Lower lobe of right lung (tissue), 2 donors: ENCODE measurements at regions not wholly inside any gene's neighbourhood (a gene's known extent, or its start where the extent isn't known, plus 50 kb on each side); places are given as distances from the start of the nearest gene placed in this dataset.

Source experiments
- ATAC-seq, 2 donors: fragments of 200-7000 bp; cut with Tn5 transposase; one replicate each; pipeline ENCODE4 v1.9.1; 2020 to 2022; ENCODE audit warnings: mild to moderate bottlenecking in 2 of 2, moderate library complexity in 2 of 2
- DNase-seq: peaks from one replicate; pipeline ENCODE4 v3.0.0-alpha.2; 2020
- H3K27ac ChIP-seq: fragments of 200-600 bp; one replicate; pipeline ENCODE4 v1.8.0; 2022
- H3K27me3 ChIP-seq: fragments of 200-600 bp; one replicate; pipeline ENCODE4 v1.8.0; 2022; ENCODE audit warnings: low read depth
- H3K36me3 ChIP-seq: fragments of 200-600 bp; one replicate; pipeline ENCODE4 v1.8.0; 2022; ENCODE audit warnings: mild to moderate bottlenecking
- H3K4me1 ChIP-seq: fragments of 200-600 bp; one replicate; pipeline ENCODE4 v1.8.0; 2022
- H3K4me3 ChIP-seq: fragments of 200-600 bp; one replicate; pipeline ENCODE4 v1.8.0; 2022; ENCODE audit warnings: mild to moderate bottlenecking
- H3K9me3 ChIP-seq: fragments of 200-600 bp; one replicate; pipeline ENCODE4 v1.8.0; 2022
- intact Hi-C: fragments of 100-400 bp; cut with DNase I; formaldehyde crosslinking; loops from one replicate; pipeline ENCODE4 v1.11.0; 2022
- TF ChIP-seq, protein P1 (sequence below): fragments of 200-600 bp; IDR thresholded peaks from one replicate; pipeline ENCODE4 v1.8.0; 2022; ENCODE audit warnings: antibody characterized with exemption, mild to moderate bottlenecking
- donor health status: DM: no; HTN: yes; CAD: no; lungs with severe emphysema.

DNA sequence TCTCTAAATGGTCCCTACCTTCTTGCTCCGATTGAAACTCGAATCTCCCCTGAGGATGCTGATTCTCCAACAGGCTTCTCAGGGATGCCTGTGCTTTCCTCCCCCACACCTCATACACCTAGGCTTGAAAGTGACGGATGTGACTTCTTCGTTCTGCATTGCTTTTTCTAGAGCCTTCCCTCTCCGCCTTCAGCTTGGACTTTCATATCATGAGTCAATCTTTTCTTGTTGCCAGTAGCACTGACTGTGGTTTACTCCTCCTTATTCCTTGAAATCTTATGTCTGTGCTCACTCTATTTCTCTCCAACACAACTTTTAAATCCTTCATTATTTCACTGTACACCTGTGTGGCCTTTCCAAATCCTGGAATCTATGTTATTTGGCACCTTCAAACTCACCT is 451.4 kb downstream of the TMX3 start:
- H3K4me1 ChIP-seq: no peaks in the 10 kb centered on the region
- no peak overlapping the region for H3K27ac ChIP-seq
- H3K9me3 ChIP-seq: no peaks in the 10 kb centered on the region
- TF ChIP-seq, protein P1, sequence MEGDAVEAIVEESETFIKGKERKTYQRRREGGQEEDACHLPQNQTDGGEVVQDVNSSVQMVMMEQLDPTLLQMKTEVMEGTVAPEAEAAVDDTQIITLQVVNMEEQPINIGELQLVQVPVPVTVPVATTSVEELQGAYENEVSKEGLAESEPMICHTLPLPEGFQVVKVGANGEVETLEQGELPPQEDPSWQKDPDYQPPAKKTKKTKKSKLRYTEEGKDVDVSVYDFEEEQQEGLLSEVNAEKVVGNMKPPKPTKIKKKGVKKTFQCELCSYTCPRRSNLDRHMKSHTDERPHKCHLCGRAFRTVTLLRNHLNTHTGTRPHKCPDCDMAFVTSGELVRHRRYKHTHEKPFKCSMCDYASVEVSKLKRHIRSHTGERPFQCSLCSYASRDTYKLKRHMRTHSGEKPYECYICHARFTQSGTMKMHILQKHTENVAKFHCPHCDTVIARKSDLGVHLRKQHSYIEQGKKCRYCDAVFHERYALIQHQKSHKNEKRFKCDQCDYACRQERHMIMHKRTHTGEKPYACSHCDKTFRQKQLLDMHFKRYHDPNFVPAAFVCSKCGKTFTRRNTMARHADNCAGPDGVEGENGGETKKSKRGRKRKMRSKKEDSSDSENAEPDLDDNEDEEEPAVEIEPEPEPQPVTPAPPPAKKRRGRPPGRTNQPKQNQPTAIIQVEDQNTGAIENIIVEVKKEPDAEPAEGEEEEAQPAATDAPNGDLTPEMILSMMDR: no peak
- intact Hi-C loops: no loop called here
- no peaks in the 10 kb centered on the region for H3K36me3 ChIP-seq
- no peaks in the 10 kb centered on the region for H3K27me3 ChIP-seq
- no peak overlapping the region for H3K4me3 ChIP-seq
- DNase-seq (no peak), ATAC-seq (no peak)

DNA sequence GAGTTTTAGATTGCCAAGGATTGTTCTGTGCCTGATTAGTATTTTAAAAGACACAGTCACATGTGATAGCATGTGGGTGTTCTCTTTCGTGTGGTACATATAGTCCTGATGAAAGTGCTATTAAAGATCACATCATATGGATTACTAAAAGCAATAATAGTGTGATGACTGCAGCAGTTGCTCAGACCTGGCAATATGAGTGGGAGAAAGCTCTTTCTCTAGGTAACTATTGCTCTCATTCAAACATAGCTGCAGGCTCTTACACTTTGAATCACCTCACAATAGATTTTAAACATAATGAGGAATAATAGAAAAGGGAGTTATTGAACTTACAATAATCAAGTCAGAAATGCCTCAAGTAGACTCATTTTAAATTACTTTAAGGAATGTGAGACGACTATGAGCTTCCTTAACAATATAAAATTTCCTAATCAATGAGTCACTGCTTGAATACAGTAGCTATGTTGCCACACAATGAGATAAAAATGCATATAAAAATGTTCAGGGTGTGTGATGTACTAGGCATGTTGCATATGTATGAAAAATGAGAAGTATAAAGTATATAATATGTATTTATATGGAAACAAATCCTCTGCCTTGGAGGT is 452.1 kb downstream of the TMX3 start:
- Histone ChIP-seq H3K4me3 (no peak overlapping the region), H3K27me3 (no peaks in the 10 kb centered on the region), H3K4me1 (no peaks in the 10 kb centered on the region), H3K9me3 (no peaks in the 10 kb centered on the region), H3K36me3 (no peaks in the 10 kb centered on the region), H3K27ac (no peak overlapping the region)
- intact Hi-C loops: no loop called here
- TF ChIP-seq, protein P1: no peak
- ATAC-seq: no peak
- DNase-seq: no peak

DNA sequence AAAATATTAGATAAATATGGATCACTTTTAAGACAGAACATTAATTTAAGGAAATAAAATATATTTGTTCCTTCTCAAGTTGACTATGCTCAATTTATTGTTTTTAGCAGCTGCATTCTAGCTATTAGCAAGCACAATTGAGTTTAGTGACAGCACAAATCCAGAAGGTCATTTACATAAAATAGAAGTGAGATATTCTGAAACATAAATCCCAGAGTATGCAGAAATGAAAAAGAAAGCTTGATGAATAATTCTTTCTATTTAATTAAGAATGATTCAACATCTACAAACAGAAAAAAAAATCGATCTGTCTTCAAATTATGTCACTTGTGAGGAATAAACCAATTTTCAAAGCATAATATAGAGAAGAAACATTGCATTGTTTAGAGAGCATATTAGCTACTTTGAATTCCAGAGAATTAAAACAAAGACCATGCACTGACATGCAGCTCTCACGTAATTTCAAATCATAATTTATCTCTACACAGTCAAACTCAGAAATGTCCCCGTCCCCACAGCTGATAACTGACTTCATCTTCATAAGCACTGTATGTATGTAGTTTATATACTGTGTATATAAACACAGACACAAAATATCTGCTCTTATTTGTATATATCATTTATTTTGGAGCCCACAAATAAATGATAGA is 458.4 kb downstream of the TMX3 start:
- Histone ChIP-seq H3K36me3 (no peaks in the 10 kb centered on the region), H3K4me3 (no peak overlapping the region), H3K27me3 (no peaks in the 10 kb centered on the region), H3K27ac (no peak overlapping the region), H3K4me1 (no peaks in the 10 kb centered on the region), H3K9me3 (no peaks in the 10 kb centered on the region)
- ATAC-seq (no peak), DNase-seq (no peak)
- intact Hi-C loops: no loop called here
- TF ChIP-seq, protein P1: no peak

DNA sequence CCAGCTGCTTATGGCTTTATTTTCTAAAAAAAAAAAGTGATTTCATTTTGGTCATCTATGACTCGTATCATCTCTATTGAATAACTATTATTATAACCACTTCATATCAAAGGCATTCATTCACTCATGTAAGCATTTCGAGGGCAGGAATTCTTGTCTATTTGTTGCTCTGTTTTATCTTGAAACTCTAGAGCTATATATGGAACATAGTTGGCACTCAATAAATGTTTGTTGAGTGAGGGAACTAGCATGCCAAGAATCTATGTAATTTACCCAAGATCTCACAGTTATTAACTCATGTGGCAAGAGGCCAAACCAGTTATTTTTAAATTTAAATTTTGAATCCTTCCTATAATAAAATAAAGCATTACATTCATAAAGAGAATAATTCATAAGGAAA is 470.1 kb downstream of the TMX3 start:
- Histone ChIP-seq H3K9me3 (no peaks in the 10 kb centered on the region), H3K27ac (no peak overlapping the region), H3K36me3 (no peaks in the 10 kb centered on the region), H3K4me3 (no peak overlapping the region), H3K4me1 (no peaks in the 10 kb centered on the region), H3K27me3 (no peaks in the 10 kb centered on the region)
- no peak for DNase-seq
- intact Hi-C loops: no loop called here
- TF ChIP-seq, protein P1: no peak
- ATAC-seq: no peak

DNA sequence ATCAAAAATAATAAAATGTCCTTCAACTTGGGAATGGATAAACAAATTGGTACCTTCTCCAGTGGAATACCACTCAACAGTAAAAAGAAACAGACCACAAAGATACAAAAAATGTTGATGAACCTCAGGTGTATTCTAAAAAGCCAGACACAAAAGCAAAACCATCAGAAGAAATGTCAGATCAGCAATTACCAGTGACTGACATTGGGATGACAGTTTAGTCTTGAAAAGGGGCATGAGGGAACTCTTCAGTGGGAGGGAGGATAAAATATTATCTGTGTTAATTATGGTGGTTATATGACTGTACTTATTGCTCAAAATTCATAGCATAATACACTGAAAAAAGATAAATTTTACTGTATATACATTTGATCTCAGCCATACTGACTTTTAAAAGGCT is 473.0 kb downstream of the TMX3 start:
- intact Hi-C loops: no loop called here
- H3K9me3 ChIP-seq: no peaks in the 10 kb centered on the region
- ATAC-seq (no peak), DNase-seq (no peak)
- no peaks in the 10 kb centered on the region for H3K36me3 ChIP-seq
- no peak overlapping the region for H3K4me3 ChIP-seq
- H3K4me1 ChIP-seq: no peaks in the 10 kb centered on the region
- TF ChIP-seq, protein P1: no peak
- H3K27ac ChIP-seq: no peak overlapping the region
- H3K27me3 ChIP-seq: no peaks in the 10 kb centered on the region
